ENCODE measurements at regions not wholly inside any gene's neighbourhood (a gene's known extent, or its start where the extent isn't known, plus 50 kb on each side); places are given as distances from the start of the nearest gene placed in this dataset.

- no peaks in the 10 kb centered on the region for H3K9me3 ChIP-seq (ENCODE audit: insufficient read depth, low read length)
- H3K4me3 ChIP-seq (ENCODE audit: insufficient read length, low read depth): no peak overlapping the region
- H3K36me3 ChIP-seq (ENCODE audit: insufficient read depth, insufficient read length, low read length): no peaks in the 10 kb centered on the region
- no peak for TF ChIP-seq YY1 (IDR thresholded peaks at IDR 0.05; ENCODE audit: insufficient read depth, insufficient read length)
- no peak for TF ChIP-seq SUZ12 (IDR thresholded peaks at IDR 0.05; ENCODE audit: extremely low read depth, insufficient read depth, insufficient read length)
- TF ChIP-seq ZNF274 (IDR thresholded peaks at IDR 0.05; ENCODE audit: low read depth, low read length): no peak
- no peaks in the 10 kb centered on the region for H3K4me1 ChIP-seq (ENCODE audit: insufficient read depth, insufficient read length)
- H3K9ac ChIP-seq (ENCODE audit: insufficient read length, low read depth): no peak overlapping the region
- no peak for DNase-seq (ENCODE audit: low read depth, low spot score)
- no peaks in the 10 kb centered on the region for H3K27me3 ChIP-seq (ENCODE audit: insufficient read depth, insufficient read length)
Measured at GRCh38 chr2:150228936-150229335, 258.5 kb downstream of the RND3 start.

GRCh38 chr2:150225030-150225429 lies 262.4 kb downstream of the RND3 start:
- no peaks in the 10 kb centered on the region for H3K4me1 ChIP-seq (ENCODE audit: insufficient read depth, insufficient read length)
- H3K27me3 ChIP-seq (ENCODE audit: insufficient read depth, insufficient read length): no peaks in the 10 kb centered on the region
- no peak overlapping the region for H3K4me3 ChIP-seq (ENCODE audit: insufficient read length, low read depth)
- H3K36me3 ChIP-seq (ENCODE audit: insufficient read depth, insufficient read length, low read length): no peaks in the 10 kb centered on the region
- H3K9ac ChIP-seq (ENCODE audit: insufficient read length, low read depth): no peak overlapping the region
- DNase-seq (ENCODE audit: low read depth, low spot score): no peak
- no peaks in the 10 kb centered on the region for H3K9me3 ChIP-seq (ENCODE audit: insufficient read depth, low read length)
- no peak for TF ChIP-seq ZNF274 (IDR thresholded peaks at IDR 0.05; ENCODE audit: low read depth, low read length)

DNA sequence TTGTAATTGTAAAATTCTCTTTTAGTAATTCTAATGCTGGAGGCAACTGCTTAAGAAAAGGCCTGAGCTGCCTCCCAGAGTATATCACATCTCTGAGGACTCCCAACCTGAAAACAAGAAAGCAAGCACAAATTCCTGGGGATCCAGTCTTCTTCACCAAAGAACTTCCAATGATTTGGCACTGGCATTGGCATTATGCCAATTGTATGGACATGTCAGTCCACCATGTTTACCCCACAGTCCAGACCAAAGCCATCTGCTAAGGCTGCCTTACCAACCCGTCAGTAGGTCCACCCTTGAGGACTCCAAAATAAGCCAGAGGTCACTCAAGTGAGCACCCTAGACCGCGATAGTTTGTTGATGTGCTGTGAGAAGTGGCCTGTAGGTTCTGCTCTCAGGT lies 263.1 kb downstream of the RND3 start:
- H3K36me3 ChIP-seq (ENCODE audit: insufficient read depth, insufficient read length, low read length): no peaks in the 10 kb centered on the region
- no peak overlapping the region for H3K4me3 ChIP-seq (ENCODE audit: insufficient read length, low read depth)
- no peaks in the 10 kb centered on the region for H3K4me1 ChIP-seq (ENCODE audit: insufficient read depth, insufficient read length)
- TF ChIP-seq YY1 (IDR thresholded peaks at IDR 0.05; ENCODE audit: insufficient read depth, insufficient read length): no peak
- no peak for TF ChIP-seq SUZ12 (IDR thresholded peaks at IDR 0.05; ENCODE audit: extremely low read depth, insufficient read depth, insufficient read length)
- TF ChIP-seq ZNF274 (IDR thresholded peaks at IDR 0.05; ENCODE audit: low read depth, low read length): no peak
- no peak overlapping the region for H3K9ac ChIP-seq (ENCODE audit: insufficient read length, low read depth)
- no peaks in the 10 kb centered on the region for H3K9me3 ChIP-seq (ENCODE audit: insufficient read depth, low read length)
- no peak for DNase-seq (ENCODE audit: low read depth, low spot score)
- no peaks in the 10 kb centered on the region for H3K27me3 ChIP-seq (ENCODE audit: insufficient read depth, insufficient read length)

DNA sequence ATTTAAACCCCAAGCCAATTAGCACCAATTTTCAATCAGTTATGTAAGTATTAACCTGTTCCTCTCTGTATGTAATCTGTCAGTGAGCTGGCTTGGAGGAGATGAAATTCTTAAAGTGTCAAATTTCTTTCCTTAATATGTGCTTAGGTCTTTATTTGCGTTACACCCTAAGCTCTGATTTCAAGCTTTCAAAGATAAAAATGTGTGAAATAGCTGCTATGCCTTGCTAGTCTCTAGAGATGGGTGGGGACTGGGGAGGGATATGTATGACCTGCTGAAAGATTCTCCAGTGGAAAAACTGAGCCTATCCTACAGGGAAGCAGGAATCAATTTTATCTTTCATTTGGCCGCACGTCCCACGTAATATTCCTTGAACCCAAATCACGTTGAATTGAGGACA lies 264.5 kb downstream of the RND3 start:
- Histone ChIP-seq H3K36me3 (ENCODE audit: insufficient read depth, insufficient read length, low read length) (no peaks in the 10 kb centered on the region), H3K9me3 (ENCODE audit: insufficient read depth, low read length) (no peaks in the 10 kb centered on the region), H3K4me1 (ENCODE audit: insufficient read depth, insufficient read length) (no peaks in the 10 kb centered on the region), H3K4me3 (ENCODE audit: insufficient read length, low read depth) (no peak overlapping the region), H3K9ac (ENCODE audit: insufficient read length, low read depth) (no peak overlapping the region), H3K27me3 (ENCODE audit: insufficient read depth, insufficient read length) (no peaks in the 10 kb centered on the region)
- TF ChIP-seq ZNF274 (IDR thresholded peaks at IDR 0.05; ENCODE audit: low read depth, low read length) (no peak), YY1 (IDR thresholded peaks at IDR 0.05; ENCODE audit: insufficient read depth, insufficient read length) (no peak), SUZ12 (IDR thresholded peaks at IDR 0.05; ENCODE audit: extremely low read depth, insufficient read depth, insufficient read length) (no peak)
- no peak for DNase-seq (ENCODE audit: low read depth, low spot score)

DNA sequence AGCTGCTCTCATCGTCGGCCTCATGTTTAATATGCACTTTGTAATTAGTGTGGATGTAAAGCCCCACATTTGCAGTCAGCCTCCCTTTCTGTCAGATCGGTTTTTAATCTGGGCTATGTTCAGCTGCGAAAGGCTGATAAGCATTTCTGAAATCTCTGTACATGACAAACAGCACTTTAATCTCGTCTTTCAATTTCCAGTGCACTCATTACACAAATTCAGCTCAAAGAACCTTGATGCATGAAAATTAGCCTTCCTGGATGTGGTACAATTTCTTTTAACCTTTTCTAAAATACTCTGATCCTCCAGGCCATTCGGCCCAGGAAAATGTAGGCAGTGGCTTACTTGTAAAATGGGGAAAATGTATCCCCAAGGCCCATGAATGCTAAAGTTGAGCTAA lies 265.1 kb downstream of the RND3 start:
- Histone ChIP-seq H3K36me3 (ENCODE audit: insufficient read depth, insufficient read length, low read length) (no peaks in the 10 kb centered on the region), H3K27me3 (ENCODE audit: insufficient read depth, insufficient read length) (no peaks in the 10 kb centered on the region), H3K9ac (ENCODE audit: insufficient read length, low read depth) (no peak overlapping the region), H3K4me3 (ENCODE audit: insufficient read length, low read depth) (no peak overlapping the region), H3K4me1 (ENCODE audit: insufficient read depth, insufficient read length) (no peaks in the 10 kb centered on the region), H3K9me3 (ENCODE audit: insufficient read depth, low read length) (no peaks in the 10 kb centered on the region)
- DNase-seq (ENCODE audit: low read depth, low spot score): no peak
- TF ChIP-seq ZNF274 (IDR thresholded peaks at IDR 0.05; ENCODE audit: low read depth, low read length) (no peak), YY1 (IDR thresholded peaks at IDR 0.05; ENCODE audit: insufficient read depth, insufficient read length) (no peak), SUZ12 (IDR thresholded peaks at IDR 0.05; ENCODE audit: extremely low read depth, insufficient read depth, insufficient read length) (no peak)

- Histone ChIP-seq H3K4me3 (ENCODE audit: insufficient read length, low read depth) (no peak overlapping the region), H3K27me3 (ENCODE audit: insufficient read depth, insufficient read length) (no peaks in the 10 kb centered on the region), H3K4me1 (ENCODE audit: insufficient read depth, insufficient read length) (no peaks in the 10 kb centered on the region), H3K9ac (ENCODE audit: insufficient read length, low read depth) (no peak overlapping the region), H3K36me3 (ENCODE audit: insufficient read depth, insufficient read length, low read length) (no peaks in the 10 kb centered on the region), H3K9me3 (ENCODE audit: insufficient read depth, low read length) (no peaks in the 10 kb centered on the region)
- no peak for DNase-seq (ENCODE audit: low read depth, low spot score)
- TF ChIP-seq ZNF274 (IDR thresholded peaks at IDR 0.05; ENCODE audit: low read depth, low read length): no peak
- no peak for TF ChIP-seq YY1 (IDR thresholded peaks at IDR 0.05; ENCODE audit: insufficient read depth, insufficient read length)
- no peak for TF ChIP-seq SUZ12 (IDR thresholded peaks at IDR 0.05; ENCODE audit: extremely low read depth, insufficient read depth, insufficient read length)
Measured at GRCh38 chr2:150219861-150220260, 267.6 kb downstream of the RND3 start.

DNA sequence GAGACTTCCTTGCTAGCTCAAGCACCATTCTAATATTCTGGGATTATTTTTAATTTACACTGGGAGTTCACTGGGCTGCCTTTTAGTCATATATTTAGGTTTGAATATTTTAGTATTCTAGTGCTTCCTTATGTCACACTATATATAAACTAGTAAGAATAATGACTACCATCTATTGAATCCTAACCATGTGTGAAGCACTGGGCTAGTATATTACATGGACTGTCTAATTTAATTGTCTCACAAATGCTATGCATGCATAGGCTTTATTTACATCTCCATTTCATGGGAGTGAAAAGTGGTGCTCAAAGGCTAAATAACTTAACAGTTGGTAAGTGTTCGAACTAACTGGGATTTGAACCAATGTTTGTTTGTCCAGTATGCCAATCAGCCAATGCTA lies 272.4 kb downstream of the RND3 start:
- no peak for TF ChIP-seq YY1 (IDR thresholded peaks at IDR 0.05; ENCODE audit: insufficient read depth, insufficient read length)
- no peak for TF ChIP-seq SUZ12 (IDR thresholded peaks at IDR 0.05; ENCODE audit: extremely low read depth, insufficient read depth, insufficient read length)
- TF ChIP-seq ZNF274 (IDR thresholded peaks at IDR 0.05; ENCODE audit: low read depth, low read length): no peak
- Histone ChIP-seq H3K9ac (ENCODE audit: insufficient read length, low read depth) (no peak overlapping the region), H3K36me3 (ENCODE audit: insufficient read depth, insufficient read length, low read length) (no peaks in the 10 kb centered on the region), H3K27me3 (ENCODE audit: insufficient read depth, insufficient read length) (no peaks in the 10 kb centered on the region), H3K4me3 (ENCODE audit: insufficient read length, low read depth) (no peak overlapping the region), H3K4me1 (ENCODE audit: insufficient read depth, insufficient read length) (no peaks in the 10 kb centered on the region), H3K9me3 (ENCODE audit: insufficient read depth, low read length) (no peaks in the 10 kb centered on the region)
- DNase-seq (ENCODE audit: low read depth, low spot score): no peak

GRCh38 chr2:150214626-150215025 lies 272.8 kb downstream of the RND3 start:
- DNase-seq (ENCODE audit: low read depth, low spot score): no peak
- Histone ChIP-seq H3K4me3 (ENCODE audit: insufficient read length, low read depth) (no peak overlapping the region), H3K9ac (ENCODE audit: insufficient read length, low read depth) (no peak overlapping the region), H3K27me3 (ENCODE audit: insufficient read depth, insufficient read length) (no peaks in the 10 kb centered on the region), H3K4me1 (ENCODE audit: insufficient read depth, insufficient read length) (no peaks in the 10 kb centered on the region), H3K9me3 (ENCODE audit: insufficient read depth, low read length) (no peaks in the 10 kb centered on the region), H3K36me3 (ENCODE audit: insufficient read depth, insufficient read length, low read length) (no peaks in the 10 kb centered on the region)
- no peak for TF ChIP-seq SUZ12 (IDR thresholded peaks at IDR 0.05; ENCODE audit: extremely low read depth, insufficient read depth, insufficient read length)
